Uterus (tissue), 3 donors: ENCODE measurements at regions not wholly inside any gene's neighbourhood (a gene's known extent, or its start where the extent isn't known, plus 50 kb on each side); places are given as distances from the start of the nearest gene placed in this dataset.

ENCODE experiments used
- DNase-seq, 2 donors: peaks; one replicate each; pipeline ENCODE4 v3.0.0-alpha.2; 2019 to 2020
- H3K27ac ChIP-seq, 2 donors: fragments of 200-600 bp; sonication (generic); 1 replicate in 1 of 2; 2 replicates in 1 of 2; pipeline ENCODE4 v1.5.1; 2016 to 2018
- H3K27me3 ChIP-seq, 2 donors: fragments of 200-600 bp; sonication (generic); one replicate each; pipeline ENCODE4 v1.5.1; 2018 to 2019; ENCODE audit warnings: control low read depth in 1 of 2
- H3K36me3 ChIP-seq, 2 donors: fragments of 200-600 bp; sonication (generic); one replicate each; pipeline ENCODE4 v1.5.1; 2019; ENCODE audit warnings: control low read depth in 1 of 2
- H3K4me1 ChIP-seq, 2 donors: fragments of 200-600 bp; sonication (generic); one replicate each; pipeline ENCODE4 v1.5.1; 2018 to 2019; ENCODE audit warnings: control low read depth in 1 of 2
- H3K4me3 ChIP-seq, 2 donors: fragments of 200-600 bp; sonication (generic); 1 replicate in 1 of 2; 2 replicates in 1 of 2; pipeline ENCODE4 v1.5.1; 2018 to 2019; ENCODE audit warnings: mild to moderate bottlenecking in 1 of 2
- H3K9me3 ChIP-seq, 2 donors: fragments of 200-600 bp; sonication (generic); one replicate each; pipeline ENCODE4 v1.5.1; 2019; ENCODE audit warnings: control low read depth in 1 of 2
- CTCF ChIP-seq, 4 experiments: fragments of 200-600 bp in 2 of 4; fragments of 450-650 bp in 2 of 4; sonication (generic) in 2 of 4; IDR thresholded peaks; one replicate each; pipeline ENCODE4 v1.5.1; 2016 to 2019; ENCODE audit warnings: antibody characterized with exemption in 4 of 4, mild to moderate bottlenecking in 2 of 4, moderate library complexity in 1 of 4
- POLR2A ChIP-seq, 2 donors: fragments of 450-650 bp; IDR thresholded peaks; one replicate each; pipeline ENCODE4 v1.6.1; 2016; ENCODE audit warnings: antibody characterized with exemption in 2 of 2, mild to moderate bottlenecking in 1 of 2, moderate library complexity in 1 of 2
- intact Hi-C: fragments of 100-400 bp; cut with DNase I; formaldehyde crosslinking; loops from one replicate; pipeline ENCODE4 v1.15.1; 2023; ENCODE audit warnings: low total_unique reads
- donor health status: DM: yes; HTN: yes; CAD: no.

- Histone ChIP-seq H3K9me3 (no peaks in the 10 kb centered on the region), H3K27me3 (no peaks in the 10 kb centered on the region), H3K27ac (no peak overlapping the region), H3K36me3 (no peaks in the 10 kb centered on the region), H3K4me3 (no peak overlapping the region), H3K4me1 (no peaks in the 10 kb centered on the region)
- no peak for TF ChIP-seq CTCF (IDR thresholded peaks at IDR 0.05)
- no peak for TF ChIP-seq POLR2A (IDR thresholded peaks at IDR 0.05)
- DNase-seq: no peak
- intact Hi-C loops: no loop called here
These were observed 360.6 kb upstream of the MEF2C start for GRCh38 chr5:89243611-89244010.

GRCh38 chr5:89241186-89241585 lies 358.2 kb upstream of the MEF2C start:
- no peak overlapping the region for H3K27ac ChIP-seq
- no peak for DNase-seq
- intact Hi-C loops: no loop called here
- no peaks in the 10 kb centered on the region for H3K4me1 ChIP-seq
- H3K9me3 ChIP-seq: no peaks in the 10 kb centered on the region
- H3K4me3 ChIP-seq: no peak overlapping the region
- no peaks in the 10 kb centered on the region for H3K27me3 ChIP-seq
- no peaks in the 10 kb centered on the region for H3K36me3 ChIP-seq
- TF ChIP-seq CTCF (IDR thresholded peaks at IDR 0.05) (no peak), POLR2A (IDR thresholded peaks at IDR 0.05) (no peak)

GRCh38 chr5:89236900-89237299 lies 353.9 kb upstream of the MEF2C start:
- DNase-seq: no peak
- Histone ChIP-seq H3K27me3 (no peaks in the 10 kb centered on the region), H3K36me3 (no peaks in the 10 kb centered on the region), H3K27ac (no peak overlapping the region), H3K4me1 (no peaks in the 10 kb centered on the region), H3K4me3 (no peak overlapping the region), H3K9me3 (no peaks in the 10 kb centered on the region)
- intact Hi-C loops: no loop called here
- TF ChIP-seq POLR2A (IDR thresholded peaks at IDR 0.05) (no peak), CTCF (IDR thresholded peaks at IDR 0.05) (no peak)

- H3K27me3 ChIP-seq: no peaks in the 10 kb centered on the region
- no peaks in the 10 kb centered on the region for H3K36me3 ChIP-seq
- no peak overlapping the region for H3K27ac ChIP-seq
- H3K4me1 ChIP-seq: no peaks in the 10 kb centered on the region
- intact Hi-C loops: no loop called here
- no peak overlapping the region for H3K4me3 ChIP-seq
- TF ChIP-seq CTCF (IDR thresholded peaks at IDR 0.05) (no peak), POLR2A (IDR thresholded peaks at IDR 0.05) (no peak)
- no peaks in the 10 kb centered on the region for H3K9me3 ChIP-seq
- DNase-seq: no peak
These were observed 350.5 kb upstream of the MEF2C start for GRCh38 chr5:89233462-89233861.

GRCh38 chr5:89232139-89232603 lies 349.2 kb upstream of the MEF2C start:
- Histone ChIP-seq H3K4me1 (no peaks in the 10 kb centered on the region), H3K27ac (no peak overlapping the region), H3K27me3 (no peaks in the 10 kb centered on the region), H3K9me3 (no peaks in the 10 kb centered on the region), H3K36me3 (no peaks in the 10 kb centered on the region), H3K4me3 (no peak overlapping the region)
- TF ChIP-seq POLR2A (IDR thresholded peaks at IDR 0.05) (no peak), CTCF (IDR thresholded peaks at IDR 0.05) (no peak)
- DNase-seq: no peak
- intact Hi-C loops: no loop called here
